Stimulated activated CD8-positive, alpha-beta memory T cell treated with anti-CD3 and anti-CD28 coated beads, Interleukin-15, amount 100 ng/mL, for 48 hours (primary cell): ENCODE measurements at regions not wholly inside any gene's neighbourhood (a gene's known extent, or its start where the extent isn't known, plus 50 kb on each side); places are given as distances from the start of the nearest gene placed in this dataset.

Experiments used
- DNase-seq, 2 donors: peaks; one replicate each; pipeline ENCODE4 v3.0.0-alpha.2; 2020; ENCODE audit warnings: low read depth in 2 of 2

DNA sequence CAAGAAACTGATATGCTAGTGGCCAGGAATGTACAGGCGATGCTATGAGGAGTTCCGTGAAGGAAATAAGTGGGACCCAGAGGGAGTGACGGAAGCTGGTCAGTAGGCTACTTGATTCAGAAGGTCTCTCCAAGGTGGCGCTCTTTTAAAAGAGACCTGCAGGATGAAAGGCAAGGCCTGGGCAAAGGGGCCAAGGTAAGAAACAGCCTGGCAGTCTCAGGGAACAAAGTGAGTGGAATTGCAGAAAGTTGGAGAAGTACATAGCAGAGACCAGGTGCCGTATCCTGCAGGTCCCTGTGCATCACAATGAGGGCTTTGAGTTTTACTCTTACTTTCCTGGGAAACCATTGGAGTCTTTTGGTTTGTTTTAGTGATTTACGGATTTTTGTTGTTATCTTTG, 905.6 kb downstream of the BCL11B start:
- DNase-seq: no peak

- DNase-seq: no peak
Measured at GRCh38 chr14:98368221-98368620, 903.8 kb downstream of the BCL11B start.

- no peak for DNase-seq
Measured at GRCh38 chr14:98368916-98369315, 903.1 kb downstream of the BCL11B start.

- DNase-seq: no peak
Measured at GRCh38 chr14:98369344-98369743, 902.7 kb downstream of the BCL11B start.

GRCh38 chr14:98370352-98370751, 901.6 kb downstream of the BCL11B start:
- no peak for DNase-seq

DNA sequence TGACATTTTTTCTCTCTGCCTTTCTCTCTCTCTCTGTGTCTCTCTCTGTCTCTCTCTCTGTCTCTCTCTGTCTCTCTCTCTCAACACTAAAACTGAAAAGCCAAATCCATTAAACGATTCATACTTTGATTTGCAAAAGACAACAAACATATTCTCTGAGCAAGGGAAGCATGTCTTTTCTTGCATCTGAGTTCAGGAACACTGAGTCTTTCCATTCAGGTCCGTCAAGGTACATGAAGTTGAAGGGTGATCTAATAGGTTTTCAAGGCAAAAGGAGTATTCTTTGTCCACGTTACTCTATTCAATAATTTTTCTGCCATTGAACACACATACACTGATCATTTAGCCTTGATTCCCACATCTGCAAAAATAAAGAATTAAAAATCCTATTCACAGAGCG, 900.9 kb downstream of the BCL11B start:
- no peak for DNase-seq

GRCh38 chr14:98374136-98374535, 897.9 kb downstream of the BCL11B start:
- DNase-seq: no peak

- DNase-seq: no peak
Measured at GRCh38 chr14:98375566-98375965, 896.4 kb downstream of the BCL11B start.

GRCh38 chr14:98379830-98380229, 892.2 kb downstream of the BCL11B start:
- no peak for DNase-seq

DNA sequence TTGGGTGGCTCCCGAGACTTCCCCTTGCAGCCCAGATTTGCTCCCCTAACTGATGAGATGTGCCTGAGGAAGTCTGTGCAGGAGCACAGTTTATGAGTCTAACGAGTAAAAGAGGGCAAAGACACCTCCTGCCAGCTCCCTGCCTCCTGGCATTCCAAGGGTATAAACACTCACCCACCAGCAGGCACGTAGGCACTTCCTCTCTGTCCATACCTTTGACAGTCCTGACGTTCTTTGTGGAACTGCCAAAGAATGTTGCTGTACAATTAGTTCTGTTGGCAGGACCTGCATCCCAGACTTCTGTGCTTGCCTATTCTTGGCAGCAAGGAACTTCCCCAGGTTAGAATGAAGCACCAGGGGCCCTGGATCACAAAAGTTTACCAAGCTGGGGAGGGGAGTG, 889.3 kb downstream of the BCL11B start:
- no peak for DNase-seq

DNA sequence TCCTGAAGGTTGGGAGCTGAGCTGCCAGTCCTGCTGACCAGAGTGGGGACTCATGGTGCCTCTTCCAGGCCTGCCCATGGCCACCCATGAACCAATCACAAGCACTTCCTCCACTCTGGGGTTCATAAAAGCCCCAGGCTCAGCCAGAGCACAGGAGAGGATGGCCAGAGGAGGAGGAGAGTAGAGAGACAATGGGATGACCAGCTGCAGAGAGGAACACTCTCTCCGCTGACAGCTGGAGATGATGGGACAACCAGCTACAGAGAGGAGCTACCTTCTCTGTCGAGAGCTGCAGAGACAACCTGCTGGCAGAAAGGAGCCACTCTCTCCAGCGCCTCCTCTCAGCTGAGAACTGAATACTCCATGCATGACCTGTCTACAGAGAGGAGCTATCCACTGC, 886.1 kb downstream of the BCL11B start:
- DNase-seq: no peak

GRCh38 chr14:98391061-98391460, 880.9 kb downstream of the BCL11B start:
- DNase-seq: no peak

DNA sequence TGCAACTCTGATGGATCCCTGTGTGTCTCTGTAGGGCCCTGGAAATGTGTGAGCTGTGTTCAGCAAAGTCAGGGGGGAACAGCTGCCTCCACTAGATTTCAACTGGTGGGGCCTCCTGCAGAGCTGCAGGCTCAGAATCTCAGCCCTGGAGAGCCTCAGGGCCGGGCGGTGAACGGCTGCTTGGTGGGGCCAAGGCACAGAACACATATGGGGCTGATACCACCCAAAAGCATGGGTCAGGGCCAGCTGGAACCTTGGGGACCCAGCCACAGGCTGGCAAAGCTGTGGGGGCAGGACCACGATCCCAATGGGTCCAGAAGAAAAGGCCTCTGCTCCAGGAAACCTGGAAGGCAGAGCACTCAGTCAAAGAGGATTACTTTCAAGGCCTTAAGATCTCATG, 878.5 kb downstream of the BCL11B start:
- DNase-seq: no peak

- DNase-seq: no peak
Measured at GRCh38 chr14:98404811-98405210, 867.2 kb downstream of the BCL11B start.

DNA sequence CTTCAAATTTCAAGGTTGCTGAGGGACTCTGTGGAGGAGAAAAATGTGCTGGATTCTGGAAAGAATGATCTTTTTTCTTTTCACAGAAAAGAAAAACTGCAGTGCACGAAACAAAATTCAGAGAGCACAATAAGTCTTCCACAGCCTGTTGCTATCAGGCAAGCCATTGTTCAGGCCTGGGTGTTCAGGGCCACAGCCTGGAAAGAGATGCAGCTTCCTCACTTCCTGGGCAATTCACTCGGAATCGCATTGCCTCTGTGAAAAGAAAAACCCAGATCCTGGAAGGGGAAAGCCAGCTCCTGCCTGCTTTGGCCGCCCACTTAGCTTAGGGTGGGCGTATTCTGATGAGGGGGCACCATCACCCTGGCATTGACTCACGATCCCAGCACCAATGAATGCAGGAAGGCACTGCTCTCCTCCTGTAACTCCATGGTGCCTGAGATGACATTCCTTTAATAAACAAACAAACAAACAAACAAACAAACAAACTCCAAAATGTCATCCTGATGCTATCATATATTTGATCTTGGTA, 863.9 kb downstream of the BCL11B start:
- DNase-seq: no peak

- peak in 1 of 2 donors; percentile 4 for DNase-seq
Measured at GRCh38 chr14:98408713-98409112, 863.3 kb downstream of the BCL11B start.

DNA sequence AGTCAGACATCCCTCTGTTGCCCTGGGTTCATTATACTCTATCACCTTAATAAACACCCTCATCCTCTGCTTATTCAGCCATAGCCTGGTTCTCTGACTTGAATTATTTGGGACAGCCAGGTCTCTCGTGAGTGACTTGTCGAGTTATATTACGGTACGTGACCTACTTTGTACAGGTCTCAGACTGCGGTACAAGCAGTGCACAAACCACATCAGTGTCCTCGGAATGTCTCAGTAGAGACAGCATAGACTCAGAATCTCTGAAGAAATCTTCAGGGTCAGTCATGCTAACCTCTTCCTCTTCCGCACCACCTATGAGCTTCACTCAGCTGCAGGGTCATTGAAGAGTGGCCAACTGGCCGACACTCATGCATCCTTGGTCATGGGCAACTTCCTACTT, 860.8 kb downstream of the BCL11B start:
- DNase-seq: no peak

DNA sequence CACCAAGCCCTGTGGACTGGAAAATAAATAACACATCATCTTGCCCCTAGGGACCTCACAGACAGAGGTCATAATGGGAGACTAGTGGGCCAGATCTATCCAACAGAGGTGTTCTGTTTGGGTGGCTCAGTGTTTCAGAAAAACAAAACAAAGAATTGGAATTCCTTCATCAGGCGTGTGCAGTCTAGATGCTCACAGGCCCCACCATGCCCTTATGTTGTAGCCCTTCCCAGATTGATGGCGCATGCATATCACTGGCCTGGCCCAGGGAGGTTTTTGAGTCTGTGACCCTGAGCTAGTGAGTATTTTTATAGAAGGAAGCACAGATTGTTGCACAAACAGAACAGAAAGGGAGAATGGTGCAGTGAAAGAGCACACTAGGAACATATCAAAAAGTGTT, 859.6 kb downstream of the BCL11B start:
- no peak for DNase-seq

- no peak for DNase-seq
Measured at GRCh38 chr14:98415766-98416165, 856.2 kb downstream of the BCL11B start.

DNA sequence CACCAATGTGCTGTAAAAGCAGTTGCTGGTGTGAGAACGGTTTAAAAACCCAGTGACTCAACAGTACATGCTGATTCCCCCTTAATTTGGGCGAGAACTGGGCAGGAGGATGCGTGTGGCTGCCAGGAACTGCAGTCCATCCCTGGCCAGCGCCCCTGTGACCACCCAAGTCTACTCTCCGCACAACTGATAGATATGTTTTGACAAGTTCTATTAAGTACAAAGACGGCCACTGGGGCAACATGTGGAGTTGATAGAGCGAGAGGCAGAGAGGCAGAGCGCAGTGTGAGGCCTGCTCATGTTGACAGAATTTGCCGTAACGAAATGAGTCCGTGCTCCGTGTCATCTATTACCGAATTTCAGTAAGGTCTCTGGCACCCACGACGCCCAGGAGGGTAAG, 855.0 kb downstream of the BCL11B start:
- DNase-seq: no peak

DNA sequence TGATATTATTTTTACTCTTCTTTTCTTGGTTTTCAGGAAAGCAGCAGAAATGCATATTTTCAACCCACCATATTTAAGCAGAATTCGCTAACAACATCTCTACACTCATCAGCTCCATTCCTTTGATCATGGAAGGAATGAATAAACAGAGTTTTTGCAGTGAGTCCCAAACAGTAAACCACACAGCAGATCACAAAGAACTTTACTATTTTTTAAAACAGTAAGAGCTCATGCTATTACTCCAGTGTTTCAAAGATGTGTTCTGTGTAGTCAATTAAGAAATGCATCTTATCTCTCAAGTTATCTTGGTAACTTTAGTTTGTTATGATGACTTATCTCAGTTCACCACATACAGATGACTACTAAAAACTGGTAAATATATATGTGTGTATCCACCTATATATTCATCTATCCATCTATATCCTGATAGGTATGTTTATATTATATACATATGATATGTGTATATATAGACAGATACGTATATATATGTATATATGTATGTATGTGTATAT, 843.5 kb downstream of the BCL11B start:
- DNase-seq: no peak

DNA sequence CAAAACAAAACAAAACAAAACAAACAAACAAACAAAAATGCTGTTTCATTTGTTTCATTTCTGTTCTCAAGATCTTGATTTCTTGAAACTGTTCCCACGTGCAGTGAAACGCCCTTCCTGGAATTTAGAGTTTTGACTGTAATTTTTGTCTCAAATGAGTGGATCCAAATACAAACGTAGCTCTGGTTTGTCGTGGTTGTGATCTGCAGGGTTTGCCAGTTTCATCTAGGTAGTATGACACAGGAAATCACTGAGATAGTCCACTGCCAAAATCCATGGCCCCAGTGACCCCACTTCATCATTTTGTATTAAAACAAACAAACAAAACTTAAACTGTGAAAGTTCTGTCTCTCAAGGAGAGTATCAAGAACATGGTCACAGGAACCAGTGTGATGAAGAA, 838.6 kb downstream of the BCL11B start:
- no peak for DNase-seq

DNA sequence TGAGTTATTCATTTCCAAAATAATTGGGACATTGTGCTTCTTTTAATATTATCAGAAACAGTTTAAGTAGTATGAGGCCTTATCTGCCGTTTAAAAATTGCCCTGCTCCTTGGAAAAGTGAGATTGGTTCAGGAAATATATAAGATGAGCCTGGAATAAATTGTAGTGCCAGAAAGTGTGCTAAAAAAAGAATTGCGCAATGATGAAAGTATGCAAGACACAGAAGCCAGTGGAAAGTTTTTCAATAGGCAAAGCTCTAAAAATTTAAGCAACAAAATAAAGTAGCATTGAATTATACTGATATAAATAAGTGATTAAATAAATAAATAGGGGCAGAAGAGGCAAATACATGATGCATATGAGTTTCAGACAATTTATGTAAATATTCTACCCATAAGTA, 834.9 kb downstream of the BCL11B start:
- DNase-seq: no peak

- DNase-seq: no peak
Measured at GRCh38 chr14:98444077-98444476, 827.9 kb downstream of the BCL11B start.
